Endothelial cell of umbilical vein (primary cell): ENCODE measurements at regions not wholly inside any gene's neighbourhood (a gene's known extent, or its start where the extent isn't known, plus 50 kb on each side); places are given as distances from the start of the nearest gene placed in this dataset.

Source experiments
- BruUV-seq: library from RNA; stranded (reverse); fragments of 400-500 nt; replicated peaks from 2 replicates; lab custom pipeline; 2021; lab: Mats Ljungman, UMichigan
- CTCF ChIA-PET: fragments of 300-600, 350-600 bp; sonication (Branson Sonifier 250); formaldehyde crosslinking; loops from one replicate; lab custom pipeline; 2021; ENCODE audit warnings: antibody characterized with exemption, inconsistent platforms; lab: Charles Lee
- POLR2A ChIA-PET: fragments of 300-600, 350-600 bp; sonication (Branson Sonifier 250); formaldehyde crosslinking; loops from one replicate; lab custom pipeline; 2021; ENCODE audit warnings: antibody characterized with exemption, inconsistent platforms; lab: Charles Lee
- DNase-seq: peaks from one replicate; pipeline ENCODE4 v3.0.0-alpha.2; 2011; ENCODE audit warnings: low read depth, low spot score
- FAIRE-seq: peaks from 2 replicates; lab custom pipeline; 2011; peaks lifted over from hg19 to GRCh38; lab: Jason Lieb, UNC
- H2AFZ ChIP-seq: 2 replicates; pipeline ENCODE4 v1.6.0; 2012; ENCODE audit warnings: low read depth, low read length, control low read depth, inconsistent platforms
- H3K27ac ChIP-seq: 2 replicates; pipeline ENCODE4 v1.5.1; 2011; ENCODE audit warnings: low read depth, mild to moderate bottlenecking, control low read depth, low read length, moderate library complexity; ENCODE audit not compliant: insufficient read depth
- H3K27me3 ChIP-seq, 2 experiments: 2 replicates each; pipeline versions ENCODE4 v1.6.0 to v1.6.1; 2011; ENCODE audit warnings: low read length in 2 of 2, mixed read lengths in 1 of 2; ENCODE audit not compliant: control insufficient read depth in 2 of 2, insufficient read depth in 2 of 2
- H3K36me3 ChIP-seq, 2 experiments: 2 replicates in 1 of 2; 3 replicates in 1 of 2; pipeline ENCODE4 v1.5.1; 2011; ENCODE audit warnings: low read length in 2 of 2, mild to moderate bottlenecking in 1 of 2, moderate library complexity in 1 of 2; ENCODE audit not compliant: control insufficient read depth in 2 of 2, insufficient read depth in 2 of 2; ENCODE audit errors: extremely low read depth in 1 of 2
- H3K4me1 ChIP-seq: 3 replicates; pipeline ENCODE4 v1.5.1; 2011; ENCODE audit warnings: mild to moderate bottlenecking, low read length; ENCODE audit not compliant: control insufficient read depth, insufficient read depth; ENCODE audit errors: extremely low read depth
- H3K4me2 ChIP-seq: 2 replicates; pipeline ENCODE4 v1.6.1; 2011; ENCODE audit warnings: low read length, control low read depth, mixed read lengths; ENCODE audit not compliant: insufficient read depth
- H3K4me3 ChIP-seq, 3 experiments: fragments of 200-600 bp in 1 of 3; sonication (generic), shearing (Covaris generic) in 1 of 3; replicated peaks in 1 of 3; 2 replicates each; pipeline ENCODE4 v1.5.1; 2011 to 2016; ENCODE audit warnings: control low read depth in 3 of 3, low read length in 3 of 3, mild to moderate bottlenecking in 2 of 3, inconsistent platforms in 1 of 3, low read depth in 1 of 3, moderate library complexity in 1 of 3; ENCODE audit not compliant: insufficient read depth in 1 of 3
- H3K79me2 ChIP-seq: 2 replicates; pipeline ENCODE4 v1.6.0; 2012; ENCODE audit warnings: low read length, inconsistent platforms; ENCODE audit not compliant: control insufficient read depth, insufficient read depth
- H3K9ac ChIP-seq: replicated peaks from 2 replicates; pipeline ENCODE3; 2011; ENCODE audit warnings: low read length, control low read depth; ENCODE audit not compliant: insufficient read depth; ENCODE audit errors: extremely low read depth
- H3K9me1 ChIP-seq: replicated peaks from 3 replicates; pipeline ENCODE4 v1.6.0; 2011; ENCODE audit warnings: mild to moderate bottlenecking, low read length; ENCODE audit not compliant: control insufficient read depth, insufficient read depth; ENCODE audit errors: extremely low read depth
- H3K9me3 ChIP-seq: replicated peaks from 2 replicates; pipeline ENCODE4 v1.5.1; 2012; ENCODE audit warnings: low read length, inconsistent platforms; ENCODE audit not compliant: control insufficient read depth, insufficient read depth
- H4K20me1 ChIP-seq: replicated peaks from 2 replicates; pipeline ENCODE3; 2011; ENCODE audit warnings: mild to moderate bottlenecking, low read length; ENCODE audit not compliant: control insufficient read depth, insufficient read depth; ENCODE audit errors: extremely low read depth
- CTCF ChIP-seq, 2 donors: IDR thresholded peaks; 1 replicate in 1 of 2; 2 replicates in 1 of 2; pipeline ENCODE4 v1.5.1; 2011; ENCODE audit warnings: low read length in 2 of 2, mild to moderate bottlenecking in 2 of 2, moderate library complexity in 2 of 2, control low read depth in 1 of 2, inconsistent platforms in 1 of 2, low read depth in 1 of 2; ENCODE audit not compliant: insufficient read depth in 1 of 2; ENCODE audit errors: extremely low read depth in 1 of 2
- EZH2 ChIP-seq: IDR thresholded peaks from 2 replicates; pipeline ENCODE4 v1.6.1; 2012; ENCODE audit warnings: borderline replicate concordance, low read depth, mild to moderate bottlenecking, moderate library complexity, low read length, inconsistent platforms; ENCODE audit not compliant: severe bottlenecking
- FOS ChIP-seq: IDR thresholded peaks from 2 replicates; pipeline ENCODE4 v1.6.1; 2011; ENCODE audit warnings: mild to moderate bottlenecking, low read length, moderate library complexity, borderline replicate concordance; ENCODE audit not compliant: insufficient read depth
- GATA2 ChIP-seq: IDR thresholded peaks from 2 replicates; pipeline ENCODE4 v1.7.0; 2011; ENCODE audit warnings: low read depth, mild to moderate bottlenecking, moderate library complexity, mixed read lengths, low read length; ENCODE audit not compliant: insufficient read length, insufficient read depth
- JUN ChIP-seq: IDR thresholded peaks from 2 replicates; pipeline ENCODE4 v1.6.1; 2011; ENCODE audit warnings: borderline replicate concordance, low read depth; ENCODE audit not compliant: insufficient read length, insufficient read depth
- MYC ChIP-seq: IDR thresholded peaks from one replicate; pipeline ENCODE4 v1.6.1; 2011; ENCODE audit warnings: mild to moderate bottlenecking, low read depth, low read length
- POLR2A ChIP-seq: IDR thresholded peaks from 2 replicates; pipeline ENCODE4 v1.6.1; 2012; ENCODE audit warnings: low read depth, mild to moderate bottlenecking, control low read depth, low read length
- dilution Hi-C: fragments of 300-500 bp; cut with MboI; formaldehyde crosslinking; loops from one replicate; pipeline ENCODE4 v1.15.0; 2019; ENCODE audit warnings: low sequenced_read_pairs; ENCODE audit not compliant: extremely low pct_ligation_motif_present
- intact Hi-C: fragments of 100-400 bp; cut with micrococcal nuclease; formaldehyde crosslinking; loops from one replicate; pipeline ENCODE4 v1.10.0; 2022

- intact Hi-C loops: no loop called here
- no peaks in the 10 kb centered on the region for H3K4me1 ChIP-seq
- ChIA-PET POLR2A (no interaction called here), CTCF (no interaction called here)
- no peak overlapping the region for H3K4me3 ChIP-seq
- no peak overlapping the region for H3K4me2 ChIP-seq
- H3K27me3 ChIP-seq: no peaks in the 10 kb centered on the region
- H3K27ac ChIP-seq: no peak overlapping the region
- H2AFZ ChIP-seq: no peak overlapping the region
- DNase-seq (no peak), FAIRE-seq (no peak)
- no peak overlapping the region for H3K9ac ChIP-seq
- peaks cover 10% of the 10 kb centered on the region for H3K9me3 ChIP-seq
- no TSS peak for BruUV-seq
- no peaks in the 10 kb centered on the region for H3K79me2 ChIP-seq
- dilution Hi-C loops: no loop called here
- TF ChIP-seq CTCF (IDR thresholded peaks at IDR 0.05; ENCODE audit: extremely low read depth in 1 of 2, insufficient read depth in 1 of 2, low read depth in 1 of 2, low read length in 2 of 2): no peak
- H4K20me1 ChIP-seq: no peaks in the 10 kb centered on the region
- H3K9me1 ChIP-seq: no peaks in the 10 kb centered on the region
- H3K36me3 ChIP-seq: no peaks in the 10 kb centered on the region
Measured at GRCh38 chr10:56771343-56771742, 410.3 kb upstream of the ZWINT start.

DNA sequence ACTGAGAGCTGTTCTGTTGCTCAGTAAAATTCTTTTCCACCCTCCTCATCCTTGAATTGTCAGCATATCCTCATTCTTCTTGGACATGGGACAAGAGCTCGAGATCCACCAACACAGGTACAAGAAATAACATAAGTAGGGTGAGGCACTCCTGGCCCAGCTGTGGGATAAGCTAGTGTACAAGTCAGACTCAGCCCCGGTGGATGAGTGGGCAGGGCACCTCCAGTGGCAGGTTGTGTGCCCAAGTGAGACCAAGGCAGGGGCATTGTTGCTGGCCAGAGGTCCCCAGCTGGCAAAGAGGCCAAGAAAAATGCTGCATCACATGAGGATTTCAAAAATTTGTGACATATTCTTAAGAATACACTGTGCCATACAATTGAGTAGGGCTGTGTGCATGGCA is 402.0 kb upstream of the ZWINT start:
- no peaks in the 10 kb centered on the region for H3K4me1 ChIP-seq
- no peaks in the 10 kb centered on the region for H3K9me1 ChIP-seq
- no peak for TF ChIP-seq EZH2
- TF ChIP-seq CTCF (IDR thresholded peaks at IDR 0.05; ENCODE audit: extremely low read depth in 1 of 2, insufficient read depth in 1 of 2, low read depth in 1 of 2, low read length in 2 of 2): no peak
- TF ChIP-seq FOS: no peak
- no peak for TF ChIP-seq MYC
- TF ChIP-seq POLR2A: no peak
- TF ChIP-seq GATA2: no peak
- no peak for TF ChIP-seq JUN
- no peaks in the 10 kb centered on the region for H3K79me2 ChIP-seq
- BruUV-seq: no TSS peak
- H4K20me1 ChIP-seq: no peaks in the 10 kb centered on the region
- dilution Hi-C loops (no loop called here), intact Hi-C loops (no loop called here)
- ChIA-PET POLR2A (no interaction called here), CTCF (no interaction called here)
- H3K27me3 ChIP-seq: no peaks in the 10 kb centered on the region
- DNase-seq (no peak), FAIRE-seq (no peak)
- no peak overlapping the region for H3K4me2 ChIP-seq
- no peak overlapping the region for H3K4me3 ChIP-seq
- peaks cover 12% of the 10 kb centered on the region for H3K9me3 ChIP-seq
- H2AFZ ChIP-seq: no peak overlapping the region
- H3K27ac ChIP-seq: no peak overlapping the region
- no peaks in the 10 kb centered on the region for H3K36me3 ChIP-seq
- H3K9ac ChIP-seq: no peak overlapping the region
